ENCODE measurements at regions not wholly inside any gene's neighbourhood (a gene's known extent, or its start where the extent isn't known, plus 50 kb on each side); places are given as distances from the start of the nearest gene placed in this dataset.

DNA sequence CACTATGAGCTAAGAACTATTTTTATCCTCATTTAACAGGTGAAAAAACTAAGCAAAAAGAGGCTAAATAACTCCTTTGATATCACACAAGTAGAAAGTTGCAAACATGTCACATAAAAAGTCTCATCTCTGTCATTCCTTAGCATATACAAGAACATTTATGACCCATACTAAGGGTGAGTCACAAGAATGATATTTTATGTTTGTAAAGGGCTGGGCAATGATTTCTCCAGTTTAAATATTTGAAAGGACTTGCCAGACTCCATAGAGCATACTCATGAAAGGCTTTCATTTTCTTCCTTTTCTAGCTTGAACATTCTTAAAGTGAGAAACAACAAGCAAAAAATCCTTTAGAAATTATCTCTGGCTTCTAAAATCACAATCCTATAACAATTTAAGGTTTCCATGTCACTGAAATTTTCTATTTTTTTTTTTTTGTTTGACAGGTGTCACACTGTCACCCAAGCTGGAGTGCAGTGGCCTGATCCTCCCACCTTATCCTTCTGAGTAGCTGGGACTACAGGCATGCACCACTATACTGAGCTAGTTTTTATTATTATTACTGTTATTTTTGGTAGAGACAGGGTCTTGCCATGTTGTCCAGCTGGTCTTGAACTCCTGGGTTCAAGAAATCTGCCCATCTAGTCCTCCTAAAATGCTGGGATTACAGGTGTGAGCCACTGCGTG is 338.0 kb upstream of the KHDRBS2 start:
- no peak for ATAC-seq
- POLR2A ChIA-PET, result no interaction called here

DNA sequence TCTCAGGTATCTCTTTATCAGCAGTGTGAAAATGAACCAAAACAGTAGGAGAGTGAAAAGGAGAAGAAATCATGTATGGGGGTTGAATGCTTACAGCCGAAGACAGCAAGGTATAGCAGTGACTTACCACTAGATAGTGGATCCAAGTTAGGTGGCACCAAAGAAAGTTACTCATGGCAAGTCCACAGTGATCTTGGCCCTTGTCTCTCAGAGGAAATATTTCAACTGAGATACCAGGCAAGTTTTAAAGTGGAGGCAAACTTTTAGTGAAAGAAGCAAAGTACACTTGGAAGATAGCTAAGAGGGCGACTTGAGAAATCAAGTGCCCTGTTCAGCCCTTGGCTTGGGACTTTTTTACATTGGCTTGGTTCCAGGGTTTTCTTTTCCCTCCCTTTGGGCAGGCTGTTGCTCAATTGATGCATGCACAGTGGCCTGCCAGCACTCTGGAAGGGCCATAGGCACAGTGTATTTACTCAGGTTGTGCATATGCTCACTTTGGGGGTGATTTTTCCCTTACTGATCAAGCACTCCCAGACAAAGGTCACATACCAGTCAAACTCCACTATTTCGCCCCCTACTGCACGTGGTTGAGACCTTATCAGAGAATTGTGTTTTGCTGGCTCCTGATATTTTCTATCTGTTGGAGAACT is 329.5 kb upstream of the KHDRBS2 start:
- no peak for DNase-seq (ENCODE audit: low read depth in 1 of 2, low spot score in 1 of 2)
- TF ChIP-seq ZFP36 (IDR thresholded peaks at IDR 0.05; ENCODE audit: borderline replicate concordance, partially characterized antibody) (no peak), CEBPB (IDR thresholded peaks at IDR 0.05) (no peak), NR3C1 (IDR thresholded peaks at IDR 0.05) (no peak), E2F6 (IDR thresholded peaks at IDR 0.05; ENCODE audit: borderline replicate concordance, low read depth) (no peak), CHD4 (IDR thresholded peaks at IDR 0.05; ENCODE audit: borderline replicate concordance) (no peak), TP53 (CRISPR knock-in tag; IDR thresholded peaks at IDR 0.05) (no peak), TFCP2L1 (CRISPR knock-in tag; IDR thresholded peaks at IDR 0.05) (no peak), HOXB5 (CRISPR knock-in tag; IDR thresholded peaks at IDR 0.05) (no peak), HDAC2 (IDR thresholded peaks at IDR 0.05) (no peak), RFX5 (IDR thresholded peaks at IDR 0.05) (no peak), NFE2L2 (conservative IDR thresholded peaks at IDR 0.05; ENCODE audit: low read length) (no peak), SMC3 (IDR thresholded peaks at IDR 0.05) (no peak)
- TF ChIP-seq, protein P1, sequence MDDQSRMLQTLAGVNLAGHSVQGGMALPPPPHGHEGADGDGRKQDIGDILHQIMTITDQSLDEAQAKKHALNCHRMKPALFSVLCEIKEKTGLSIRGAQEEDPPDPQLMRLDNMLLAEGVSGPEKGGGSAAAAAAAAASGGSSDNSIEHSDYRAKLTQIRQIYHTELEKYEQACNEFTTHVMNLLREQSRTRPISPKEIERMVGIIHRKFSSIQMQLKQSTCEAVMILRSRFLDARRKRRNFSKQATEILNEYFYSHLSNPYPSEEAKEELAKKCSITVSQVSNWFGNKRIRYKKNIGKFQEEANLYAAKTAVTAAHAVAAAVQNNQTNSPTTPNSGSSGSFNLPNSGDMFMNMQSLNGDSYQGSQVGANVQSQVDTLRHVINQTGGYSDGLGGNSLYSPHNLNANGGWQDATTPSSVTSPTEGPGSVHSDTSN (IDR thresholded peaks at IDR 0.05), result no peak
- no peak overlapping the region for H3K27ac ChIP-seq
- CTCF ChIA-PET, result no interaction called here
- no peaks in the 10 kb centered on the region for H3K9me3 ChIP-seq
- WGBS (ENCODE audit: missing lambda C conversion rate), result 13% methylated on average over 4 of the region's 4 CpGs
- no peak for ATAC-seq
- POLR2A ChIA-PET, result no interaction called here
- no peak for FAIRE-seq
- no peak overlapping the region for H3K4me3 ChIP-seq
- no peaks in the 10 kb centered on the region for H3K4me1 ChIP-seq
- H3K4me2 ChIP-seq, result no peak overlapping the region

More for the DNA sequence above, 338.0 kb upstream of the KHDRBS2 start:
- Histone ChIP-seq H3K4me1 (peaks cover 5% of the 10 kb centered on the region; the same call in 2 of the 3 replicates), H3K27ac (no peak overlapping the region), H3K9me3 (no peaks in the 10 kb centered on the region), H3K4me2 (peak overlapping the region; percentile 37; the same call in 2 of the 3 replicates), H3K4me3 (no peak overlapping the region)
- no peak for FAIRE-seq
- TF ChIP-seq SREBF2 (IDR thresholded peaks at IDR 0.05) (no peak), EHF (CRISPR knock-in tag; IDR thresholded peaks at IDR 0.05) (no peak), FOSL2 (IDR thresholded peaks at IDR 0.05) (no peak), FOSL2 (CRISPR knock-in tag; IDR thresholded peaks at IDR 0.05) (peak; percentile 26; the same call in 1 of the 2 replicates), ZNF302 (CRISPR knock-in tag; IDR thresholded peaks at IDR 0.05) (no peak)
- CTCF ChIA-PET, result no interaction called here
- DNase-seq (ENCODE audit: low read depth in 1 of 2, low spot score in 1 of 2), result peak in 1 of 2 experiments; percentile 18
- 32% methylated on average over 1 of the region's 1 CpG for whole genome bisulfite sequencing (ENCODE audit: missing lambda C conversion rate)

DNA sequence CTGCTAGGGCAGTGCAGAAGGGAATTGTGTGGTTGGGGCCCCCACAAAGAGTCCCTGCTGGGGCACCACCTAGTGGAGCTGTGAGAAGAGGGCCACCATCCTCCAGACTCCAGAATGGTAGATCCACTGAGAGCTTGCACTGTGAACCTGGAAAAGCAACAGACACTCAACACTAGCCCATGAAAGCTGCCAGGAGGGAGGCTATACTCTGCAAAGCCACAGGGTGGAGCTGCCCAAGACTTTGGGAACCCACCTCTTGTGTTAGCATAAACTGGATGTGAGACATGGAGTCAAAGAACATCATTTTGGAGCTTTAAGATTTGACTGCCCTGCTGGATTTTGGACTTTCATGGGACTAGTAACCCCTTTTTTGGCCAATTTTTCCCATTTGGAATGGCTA is 328.4 kb upstream of the KHDRBS2 start:
- ChIA-PET POLR2A (no interaction called here), CTCF (no interaction called here)
- TF ChIP-seq MYC (IDR thresholded peaks at IDR 0.05; ENCODE audit: borderline replicate concordance, low read length) (no peak), RARB (CRISPR knock-in tag; IDR thresholded peaks at IDR 0.05) (no peak)
- H3K4me3 ChIP-seq, result no peak overlapping the region
- ATAC-seq, result no peak
- FAIRE-seq, result no peak
- H3K4me1 ChIP-seq, result no peaks in the 10 kb centered on the region
- no peak overlapping the region for H3K27ac ChIP-seq
- peak in 1 of 2 experiments; percentile 1 for DNase-seq (ENCODE audit: low read depth in 1 of 2, low spot score in 1 of 2)
- H3K4me2 ChIP-seq, result no peak overlapping the region
- no peaks in the 10 kb centered on the region for H3K9me3 ChIP-seq

DNA sequence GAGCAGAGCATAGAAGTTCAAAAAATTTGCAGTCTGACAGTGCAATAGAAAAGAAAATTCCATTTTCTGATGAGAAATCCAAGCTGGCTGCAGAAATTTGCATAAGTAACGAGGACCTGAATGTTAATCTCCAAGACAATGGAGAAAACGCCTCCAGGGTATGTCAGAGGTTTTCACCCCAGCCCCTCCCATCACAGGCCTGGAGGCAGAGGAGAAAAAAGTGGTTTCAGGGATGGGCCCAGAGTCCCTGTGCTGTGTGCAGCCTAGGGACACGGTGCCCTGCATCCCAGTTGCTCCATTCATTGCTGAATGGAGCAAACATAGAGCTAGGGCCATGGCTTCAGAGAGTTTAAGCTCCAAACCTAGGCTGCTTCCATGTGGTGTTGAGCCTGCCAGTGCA is 327.9 kb upstream of the KHDRBS2 start:
- FAIRE-seq (no peak), ATAC-seq (no peak), DNase-seq (ENCODE audit: low read depth in 1 of 2, low spot score in 1 of 2) (no peak)
- H3K9me3 ChIP-seq, result no peaks in the 10 kb centered on the region
- POLR2A ChIA-PET, result no interaction called here
- H3K4me1 ChIP-seq, result no peaks in the 10 kb centered on the region
- H3K27ac ChIP-seq, result no peak overlapping the region
- CTCF ChIA-PET, result no interaction called here
- WGBS (ENCODE audit: missing lambda C conversion rate), result 2% methylated on average over 3 of the region's 3 CpGs
- no peak overlapping the region for H3K4me3 ChIP-seq
- no peak overlapping the region for H3K4me2 ChIP-seq
- TF ChIP-seq MAZ (IDR thresholded peaks at IDR 0.05; ENCODE audit: borderline replicate concordance, low read depth, low read length) (no peak), JUN (IDR thresholded peaks at IDR 0.05) (no peak), SMC3 (IDR thresholded peaks at IDR 0.05) (no peak), ESRRA (IDR thresholded peaks at IDR 0.05; ENCODE audit: borderline replicate concordance, low read length) (no peak), POLR2A (IDR thresholded peaks at IDR 0.05; ENCODE audit: low read length) (no peak), EHF (CRISPR knock-in tag; IDR thresholded peaks at IDR 0.05) (no peak), MAFK (IDR thresholded peaks at IDR 0.05; ENCODE audit: partially characterized antibody) (no peak), CBX8 (IDR thresholded peaks at IDR 0.05) (no peak), PHF8 (IDR thresholded peaks at IDR 0.05; ENCODE audit: borderline replicate concordance, low read depth) (no peak), HOXB13 (CRISPR knock-in tag; IDR thresholded peaks at IDR 0.05; ENCODE audit: low read depth) (no peak), ZC3H11A (IDR thresholded peaks at IDR 0.05) (no peak), CHD2 (IDR thresholded peaks at IDR 0.05; ENCODE audit: low read length, partially characterized antibody) (no peak), TFCP2L1 (CRISPR knock-in tag; IDR thresholded peaks at IDR 0.05) (no peak), RNF2 (IDR thresholded peaks at IDR 0.05; ENCODE audit: borderline replicate concordance, low read depth) (no peak), NR3C1 (IDR thresholded peaks at IDR 0.05) (no peak), FOSB (CRISPR knock-in tag; IDR thresholded peaks at IDR 0.05) (no peak), CHD4 (IDR thresholded peaks at IDR 0.05; ENCODE audit: borderline replicate concordance) (no peak), SREBF2 (IDR thresholded peaks at IDR 0.05) (no peak)
- TF ChIP-seq, protein P1 (IDR thresholded peaks at IDR 0.05), result no peak
